GM10266 (cell line): ENCODE measurements at regions not wholly inside any gene's neighbourhood (a gene's known extent, or its start where the extent isn't known, plus 50 kb on each side); places are given as distances from the start of the nearest gene placed in this dataset.

Experiments
- DNase-seq: peaks from one replicate; pipeline ENCODE4 v3.0.0; 2012; ENCODE audit errors: extremely low spot score
- TF ChIP-seq, protein P1 (sequence below): IDR thresholded peaks from 2 replicates; pipeline ENCODE4 v1.5.1; 2012; ENCODE audit warnings: mild to moderate bottlenecking, low read depth; ENCODE audit not compliant: control insufficient read depth, insufficient read depth; ENCODE audit errors: missing control alignments

DNA sequence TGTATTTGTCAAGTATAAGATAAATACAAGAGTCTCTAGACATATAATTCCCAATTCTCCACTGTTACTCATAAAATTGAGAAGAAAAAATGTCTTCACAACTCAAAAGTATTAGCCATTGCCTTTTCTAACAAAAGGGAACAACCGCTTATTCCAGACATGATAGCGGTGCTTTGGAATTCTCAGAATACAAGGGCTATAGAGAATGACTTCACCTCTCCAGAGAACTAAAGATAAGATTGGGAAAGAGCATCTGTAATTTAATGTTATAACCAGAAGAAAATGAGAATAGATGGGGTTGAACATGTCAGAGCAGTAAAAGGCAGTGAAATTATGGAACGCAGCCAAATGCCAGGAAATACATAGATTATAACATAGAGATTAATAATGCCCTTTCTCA is 730.8 kb downstream of the C6orf118 start:
- TF ChIP-seq, protein P1, sequence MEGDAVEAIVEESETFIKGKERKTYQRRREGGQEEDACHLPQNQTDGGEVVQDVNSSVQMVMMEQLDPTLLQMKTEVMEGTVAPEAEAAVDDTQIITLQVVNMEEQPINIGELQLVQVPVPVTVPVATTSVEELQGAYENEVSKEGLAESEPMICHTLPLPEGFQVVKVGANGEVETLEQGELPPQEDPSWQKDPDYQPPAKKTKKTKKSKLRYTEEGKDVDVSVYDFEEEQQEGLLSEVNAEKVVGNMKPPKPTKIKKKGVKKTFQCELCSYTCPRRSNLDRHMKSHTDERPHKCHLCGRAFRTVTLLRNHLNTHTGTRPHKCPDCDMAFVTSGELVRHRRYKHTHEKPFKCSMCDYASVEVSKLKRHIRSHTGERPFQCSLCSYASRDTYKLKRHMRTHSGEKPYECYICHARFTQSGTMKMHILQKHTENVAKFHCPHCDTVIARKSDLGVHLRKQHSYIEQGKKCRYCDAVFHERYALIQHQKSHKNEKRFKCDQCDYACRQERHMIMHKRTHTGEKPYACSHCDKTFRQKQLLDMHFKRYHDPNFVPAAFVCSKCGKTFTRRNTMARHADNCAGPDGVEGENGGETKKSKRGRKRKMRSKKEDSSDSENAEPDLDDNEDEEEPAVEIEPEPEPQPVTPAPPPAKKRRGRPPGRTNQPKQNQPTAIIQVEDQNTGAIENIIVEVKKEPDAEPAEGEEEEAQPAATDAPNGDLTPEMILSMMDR, result no peak
- no peak for DNase-seq

DNA sequence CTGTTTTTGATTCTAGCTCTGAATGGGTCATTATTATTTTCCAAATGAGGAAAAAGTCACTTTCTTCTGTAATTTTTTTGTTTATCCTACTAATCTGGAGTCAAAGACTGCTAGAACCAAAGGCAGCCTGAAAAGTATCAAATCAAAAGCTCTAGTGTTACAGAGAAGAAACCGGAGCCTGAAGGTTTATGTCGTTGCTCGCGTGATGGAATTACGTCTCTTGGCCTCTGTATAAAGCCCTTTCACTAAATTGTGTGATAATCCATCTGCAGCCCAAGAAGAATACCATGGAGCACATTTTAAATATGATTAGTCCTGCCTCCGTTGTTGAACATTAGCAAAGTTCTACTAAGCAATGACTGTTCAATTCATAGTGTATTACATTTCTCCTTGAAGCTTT is 738.6 kb downstream of the C6orf118 start:
- TF ChIP-seq, protein P1, result no peak
- no peak for DNase-seq

DNA sequence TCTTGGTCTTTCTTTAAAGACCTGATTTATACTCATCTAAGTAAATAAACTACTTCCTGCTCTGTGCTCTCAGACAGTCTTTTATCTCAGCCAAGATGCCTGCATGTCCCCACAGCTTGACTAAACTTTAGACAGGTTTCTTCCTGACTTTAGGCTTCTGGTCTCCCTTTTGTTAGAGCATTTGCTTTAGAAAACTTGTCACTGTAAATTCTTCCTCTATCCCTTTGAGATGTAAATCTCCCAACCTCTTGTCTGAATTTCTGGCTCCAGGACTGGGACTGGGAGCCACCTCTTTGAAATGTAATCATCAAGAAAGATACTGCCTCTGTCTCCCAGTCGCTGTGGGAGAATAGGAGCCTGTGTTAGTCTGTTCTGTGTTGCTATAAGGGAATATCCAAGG is 739.9 kb downstream of the C6orf118 start:
- TF ChIP-seq, protein P1, result no peak
- no peak for DNase-seq

DNA sequence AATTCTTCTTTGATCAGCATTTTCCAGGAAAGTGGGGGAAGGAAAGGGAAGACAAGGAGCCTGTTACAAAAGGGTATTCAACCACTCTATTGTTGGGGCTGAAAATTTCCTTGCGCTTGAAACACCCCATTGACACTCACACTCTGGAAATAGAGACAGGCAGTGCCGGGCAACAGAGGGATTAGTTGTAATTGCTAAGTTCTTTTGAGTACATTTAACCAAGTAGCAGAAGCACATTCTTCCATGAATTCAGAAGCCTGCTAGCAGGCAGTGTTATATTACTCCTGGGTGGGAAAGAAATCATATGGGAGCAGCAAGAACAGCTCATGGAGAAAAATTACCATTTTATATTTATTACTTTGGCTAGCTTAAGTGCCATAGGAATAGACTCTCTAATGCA is 745.5 kb downstream of the C6orf118 start:
- TF ChIP-seq, protein P1, result no peak
- DNase-seq, result no peak

DNA sequence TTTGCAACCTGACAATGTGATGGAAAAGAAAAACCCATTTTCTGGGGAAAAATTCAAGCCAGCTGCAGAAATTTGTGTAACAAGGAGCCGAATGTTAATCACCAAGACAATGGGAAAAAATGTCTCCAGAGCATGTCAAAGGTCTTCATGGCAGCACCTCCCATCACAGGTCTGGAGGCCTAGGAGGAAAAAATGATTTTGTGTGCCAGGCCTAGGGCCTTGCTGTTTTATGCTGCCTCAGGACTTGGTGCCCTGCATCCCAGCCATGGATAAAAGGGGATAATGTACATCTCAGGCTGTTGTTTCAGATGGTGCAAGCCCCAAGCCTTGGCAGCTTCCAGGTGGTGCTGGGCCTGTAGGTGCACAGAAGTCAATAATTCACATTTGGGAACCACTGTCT is 747.7 kb downstream of the C6orf118 start:
- no peak for DNase-seq
- TF ChIP-seq, protein P1, result no peak

DNA sequence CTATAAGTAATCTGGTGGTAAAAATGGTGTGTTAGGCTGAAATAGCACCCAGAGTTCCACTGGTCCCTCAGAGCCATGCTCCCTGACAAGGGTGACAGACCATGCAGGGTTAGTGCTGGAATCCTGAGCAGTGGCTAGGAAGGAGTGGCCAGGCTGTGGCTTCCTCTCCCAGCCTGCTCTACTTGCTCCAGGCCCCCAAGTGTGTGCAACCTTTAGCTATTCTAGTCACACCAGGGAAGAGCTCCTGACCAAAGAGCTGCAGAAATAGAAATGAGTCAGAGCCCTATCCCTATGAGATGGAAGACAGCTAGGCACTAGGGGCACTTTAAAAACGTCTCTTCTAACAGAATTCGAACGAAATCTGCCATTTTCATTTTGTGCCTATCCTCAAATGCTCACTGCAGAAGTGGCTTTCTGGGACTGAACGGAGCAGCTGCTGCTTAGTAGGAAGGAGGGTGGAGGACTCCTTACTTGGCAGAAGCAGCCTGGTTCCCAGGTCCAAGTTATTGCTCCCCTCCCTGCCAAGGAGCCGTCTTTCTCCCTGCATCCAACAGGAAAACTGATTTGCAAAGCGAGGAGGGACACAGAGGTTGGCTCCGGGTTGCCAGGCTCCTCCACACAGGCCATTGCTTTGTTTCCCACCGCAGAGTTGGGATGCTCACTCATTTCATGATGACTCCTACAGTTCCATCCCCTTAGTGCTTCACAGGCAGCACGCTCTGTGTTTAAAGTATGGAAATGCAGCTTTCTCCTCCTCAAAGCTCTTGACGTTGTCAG is 754.5 kb downstream of the C6orf118 start:
- TF ChIP-seq, protein P1, result no peak
- no peak for DNase-seq

DNA sequence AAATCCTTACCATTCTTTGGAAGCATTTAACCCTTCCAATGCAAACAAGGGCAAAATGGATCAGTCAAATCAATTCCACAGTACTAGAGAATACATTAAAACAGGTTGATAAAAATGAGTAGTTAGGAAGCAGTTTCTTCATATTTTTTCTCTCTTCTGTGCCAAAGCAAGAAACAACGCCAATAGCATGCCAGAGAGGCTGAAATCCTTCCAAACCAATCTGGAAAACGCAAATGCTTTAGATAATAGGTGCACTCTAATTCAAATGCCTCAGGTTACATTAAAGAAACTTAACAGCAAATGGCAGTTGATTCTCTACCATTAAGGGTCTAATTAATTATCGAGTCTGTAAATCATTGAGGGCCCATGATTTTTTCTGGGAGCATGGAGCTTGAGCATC is 755.2 kb downstream of the C6orf118 start:
- no peak for DNase-seq
- TF ChIP-seq, protein P1, result no peak
